HCEC 1CT (cell line): ENCODE measurements at regions not wholly inside any gene's neighbourhood (a gene's known extent, or its start where the extent isn't known, plus 50 kb on each side); places are given as distances from the start of the nearest gene placed in this dataset.
A peak's percentile ranks its signal among the peaks of the same experiment; 100 is the strongest.
"Not testable (repeated sequence)": the region's sequence is repeated elsewhere in the genome, so short reads cannot be mapped to it uniquely, and the experiment has no call there.

ENCODE experiments used
- DNase-seq: peaks from one replicate; pipeline ENCODE4 v3.0.0-alpha.2; 2017

GRCh38 chr9:119884438-119884837 lies 515.2 kb upstream of the BRINP1 start:
- DNase-seq = no peak

- DNase-seq = no peak
Observed at GRCh38 chr9:119881898-119882297, 512.7 kb upstream of the BRINP1 start.

- DNase-seq = no peak
Observed at GRCh38 chr9:119880361-119880760, 511.1 kb upstream of the BRINP1 start.

- no peak for DNase-seq
Observed at GRCh38 chr9:119877306-119877705, 508.1 kb upstream of the BRINP1 start.

- DNase-seq = no peak
Observed at GRCh38 chr9:119873877-119874276, 504.6 kb upstream of the BRINP1 start.

- not testable (repeated sequence) for DNase-seq
Observed at GRCh38 chr9:119870251-119870650, 501.0 kb upstream of the BRINP1 start.

- DNase-seq = no peak
Observed at GRCh38 chr9:119868694-119869093, 499.5 kb upstream of the BRINP1 start.

- DNase-seq = no peak
Observed at GRCh38 chr9:119861842-119862241, 492.6 kb upstream of the BRINP1 start.

GRCh38 chr9:119859128-119859527 lies 489.9 kb upstream of the BRINP1 start:
- no peak for DNase-seq

- no peak for DNase-seq
Observed at GRCh38 chr9:119853126-119853525, 483.9 kb upstream of the BRINP1 start.

- DNase-seq = no peak
Observed at GRCh38 chr9:119852390-119852789, 483.2 kb upstream of the BRINP1 start.

- DNase-seq = no peak
Observed at GRCh38 chr9:119844431-119844830, 475.2 kb upstream of the BRINP1 start.

GRCh38 chr9:119841016-119841415 lies 471.8 kb upstream of the BRINP1 start:
- DNase-seq = no peak

- no peak for DNase-seq
Observed at GRCh38 chr9:119839888-119840287, 470.7 kb upstream of the BRINP1 start.

- no peak for DNase-seq
Observed at GRCh38 chr9:119838210-119838609, 469.0 kb upstream of the BRINP1 start.

- no peak for DNase-seq
Observed at GRCh38 chr9:119836036-119836435, 466.8 kb upstream of the BRINP1 start.

- DNase-seq = no peak
Observed at GRCh38 chr9:119834064-119834620, 464.9 kb upstream of the BRINP1 start.

GRCh38 chr9:119831309-119831708 lies 462.1 kb upstream of the BRINP1 start:
- DNase-seq = no peak

GRCh38 chr9:119829748-119830147 lies 460.5 kb upstream of the BRINP1 start:
- DNase-seq = no peak

- DNase-seq = no peak
Observed at GRCh38 chr9:119829186-119829585, 460.0 kb upstream of the BRINP1 start.

GRCh38 chr9:119827526-119827925 lies 458.3 kb upstream of the BRINP1 start:
- no peak for DNase-seq

- no peak for DNase-seq
Observed at GRCh38 chr9:119827126-119827525, 457.9 kb upstream of the BRINP1 start.

GRCh38 chr9:119818726-119819435 lies 449.6 kb upstream of the BRINP1 start:
- DNase-seq = no peak

- peak; percentile 8 for DNase-seq
Observed at GRCh38 chr9:119810645-119811429, 441.6 kb upstream of the BRINP1 start.
